HL-60 (cell line): ENCODE measurements at regions not wholly inside any gene's neighbourhood (a gene's known extent, or its start where the extent isn't known, plus 50 kb on each side); places are given as distances from the start of the nearest gene placed in this dataset.

Experiments used
- DNase-seq, 2 experiments: peaks; one replicate each; pipeline ENCODE4 v3.0.0-alpha.2; 2010 to 2020; ENCODE audit warnings: low read depth in 1 of 2, low spot score in 1 of 2
- H3K27ac ChIP-seq: fragments of 250-450 bp; sonication (Bioruptor Pico); replicated peaks from 2 replicates; pipeline ENCODE4 v1.5.1; 2020; ENCODE audit warnings: mild to moderate bottlenecking, moderate library complexity
- H3K27me3 ChIP-seq: fragments of 250-450 bp; sonication (Bioruptor Pico); 2 replicates; pipeline ENCODE4 v1.5.1; 2021; ENCODE audit warnings: mild to moderate bottlenecking, moderate library complexity; ENCODE audit not compliant: insufficient read depth, poor library complexity, severe bottlenecking
- H3K4me3 ChIP-seq: replicated peaks from 2 replicates; pipeline ENCODE4 v1.5.1; 2011; ENCODE audit warnings: mild to moderate bottlenecking, control low read depth, low read length; ENCODE audit not compliant: insufficient read depth
- GABPA ChIP-seq: IDR thresholded peaks from 2 replicates; pipeline ENCODE4 v1.6.1; 2012; ENCODE audit warnings: low read depth
- POLR2AphosphoS5 ChIP-seq: IDR thresholded peaks from 2 replicates; pipeline ENCODE4 v1.6.1; 2012; ENCODE audit warnings: low read depth
- REST ChIP-seq: IDR thresholded peaks from 2 replicates; pipeline ENCODE4 v1.6.1; 2012; ENCODE audit warnings: low read depth; ENCODE audit not compliant: insufficient replicate concordance
- SPI1 ChIP-seq: IDR thresholded peaks from 2 replicates; pipeline ENCODE4 v1.6.1; 2012; ENCODE audit warnings: low read depth, mild to moderate bottlenecking, borderline replicate concordance
- TF ChIP-seq, protein P1 (sequence below): IDR thresholded peaks from one replicate; pipeline ENCODE4 v1.5.1; 2011; ENCODE audit warnings: low read length, control low read depth, inconsistent platforms; ENCODE audit not compliant: insufficient read depth

DNA sequence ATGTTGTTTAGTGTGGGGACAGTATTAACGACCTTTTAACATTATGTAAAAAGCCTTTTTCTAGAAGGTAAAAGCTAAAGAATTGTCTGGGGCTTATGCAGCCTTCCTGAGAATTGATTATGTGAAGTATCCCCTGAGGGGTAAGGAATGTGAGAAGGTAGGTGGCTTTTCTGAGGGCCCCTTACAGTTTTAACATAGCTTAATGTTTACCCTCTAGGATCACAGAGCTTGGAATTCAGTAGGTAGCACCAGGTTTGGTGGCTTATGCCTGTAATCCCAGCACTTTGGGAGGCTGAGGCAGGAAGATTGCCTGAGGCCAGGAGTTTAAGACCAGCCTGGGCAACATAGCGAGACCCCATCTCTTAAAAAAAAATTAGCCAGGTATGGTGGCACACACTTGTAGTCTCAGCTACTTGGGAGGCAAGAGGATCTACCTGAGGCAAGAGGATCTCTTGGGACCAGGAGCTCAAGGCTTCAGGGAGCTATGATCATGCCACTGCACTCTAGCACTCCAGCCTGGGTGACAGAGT lies 101.3 kb downstream of the OLFM4 start:
- Histone ChIP-seq H3K4me3 (no peak overlapping the region), H3K27me3 (peaks cover 9% of the 10 kb centered on the region), H3K27ac (no peak overlapping the region)
- TF ChIP-seq GABPA (no peak), REST (no peak)
- no peak for DNase-seq

- no peak for TF ChIP-seq SPI1
- TF ChIP-seq POLR2AphosphoS5 = no peak
- no peak for TF ChIP-seq GABPA
- TF ChIP-seq, protein P1, sequence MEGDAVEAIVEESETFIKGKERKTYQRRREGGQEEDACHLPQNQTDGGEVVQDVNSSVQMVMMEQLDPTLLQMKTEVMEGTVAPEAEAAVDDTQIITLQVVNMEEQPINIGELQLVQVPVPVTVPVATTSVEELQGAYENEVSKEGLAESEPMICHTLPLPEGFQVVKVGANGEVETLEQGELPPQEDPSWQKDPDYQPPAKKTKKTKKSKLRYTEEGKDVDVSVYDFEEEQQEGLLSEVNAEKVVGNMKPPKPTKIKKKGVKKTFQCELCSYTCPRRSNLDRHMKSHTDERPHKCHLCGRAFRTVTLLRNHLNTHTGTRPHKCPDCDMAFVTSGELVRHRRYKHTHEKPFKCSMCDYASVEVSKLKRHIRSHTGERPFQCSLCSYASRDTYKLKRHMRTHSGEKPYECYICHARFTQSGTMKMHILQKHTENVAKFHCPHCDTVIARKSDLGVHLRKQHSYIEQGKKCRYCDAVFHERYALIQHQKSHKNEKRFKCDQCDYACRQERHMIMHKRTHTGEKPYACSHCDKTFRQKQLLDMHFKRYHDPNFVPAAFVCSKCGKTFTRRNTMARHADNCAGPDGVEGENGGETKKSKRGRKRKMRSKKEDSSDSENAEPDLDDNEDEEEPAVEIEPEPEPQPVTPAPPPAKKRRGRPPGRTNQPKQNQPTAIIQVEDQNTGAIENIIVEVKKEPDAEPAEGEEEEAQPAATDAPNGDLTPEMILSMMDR = no peak
- TF ChIP-seq REST = no peak
- DNase-seq = no peak
- Histone ChIP-seq H3K27me3 (peaks cover 9% of the 10 kb centered on the region), H3K4me3 (no peak overlapping the region), H3K27ac (no peak overlapping the region)
Observed at GRCh38 chr13:53131361-53131760, 102.7 kb downstream of the OLFM4 start.

- no peak for DNase-seq
Observed at GRCh38 chr13:53135301-53135700, 106.7 kb downstream of the OLFM4 start.

More at GRCh38 chr13:53135301-53135700, 106.7 kb downstream of the OLFM4 start:
- Histone ChIP-seq H3K27ac (no peak overlapping the region), H3K27me3 (peaks cover 9% of the 10 kb centered on the region), H3K4me3 (no peak overlapping the region)
- TF ChIP-seq GABPA (no peak), POLR2AphosphoS5 (no peak), REST (no peak), SPI1 (no peak)
- TF ChIP-seq, protein P1 = no peak
